C4-2B (cell line): ENCODE measurements at regions not wholly inside any gene's neighbourhood (a gene's known extent, or its start where the extent isn't known, plus 50 kb on each side); places are given as distances from the start of the nearest gene placed in this dataset.

Experiments
- H3K27ac ChIP-seq: fragments of 450-650 bp; 2 replicates; pipeline ENCODE4 v1.5.1; 2017
- CTCF ChIP-seq: fragments of 450-650 bp; conservative IDR thresholded peaks from 2 replicates; pipeline ENCODE4 v1.5.1; 2017; ENCODE audit warnings: mild to moderate bottlenecking
- ZFX ChIP-seq: fragments of 450-650 bp; IDR thresholded peaks from 2 replicates; pipeline ENCODE4 v1.6.1; 2017

- no peak overlapping the region for H3K27ac ChIP-seq
Observed at GRCh38 chr18:8458546-8459215, 150.6 kb upstream of the RAB12 start.

GRCh38 chr18:8460748-8461147 lies 148.5 kb upstream of the RAB12 start:
- no peak for TF ChIP-seq ZFX
- TF ChIP-seq CTCF = no peak
- no peak overlapping the region for H3K27ac ChIP-seq

More at GRCh38 chr18:8458546-8459215, 150.6 kb upstream of the RAB12 start:
- TF ChIP-seq ZFX (no peak), CTCF (no peak)

GRCh38 chr18:8461544-8461943 lies 147.7 kb upstream of the RAB12 start:
- no peak for TF ChIP-seq CTCF
- no peak for TF ChIP-seq ZFX
- no peak overlapping the region for H3K27ac ChIP-seq

GRCh38 chr18:8462651-8463185 lies 146.5 kb upstream of the RAB12 start:
- no peak overlapping the region for H3K27ac ChIP-seq
- TF ChIP-seq CTCF (no peak), ZFX (no peak)

GRCh38 chr18:8463791-8464190 lies 145.4 kb upstream of the RAB12 start:
- no peak for TF ChIP-seq ZFX
- TF ChIP-seq CTCF = no peak

GRCh38 chr18:8468191-8468590 lies 141.0 kb upstream of the RAB12 start:
- no peak overlapping the region for H3K27ac ChIP-seq
- TF ChIP-seq ZFX (no peak), CTCF (no peak)

More at GRCh38 chr18:8463791-8464190, 145.4 kb upstream of the RAB12 start:
- H3K27ac ChIP-seq = no peak overlapping the region

GRCh38 chr18:8468921-8469335 lies 140.3 kb upstream of the RAB12 start:
- no peak for TF ChIP-seq CTCF
- TF ChIP-seq ZFX = no peak
- H3K27ac ChIP-seq = no peak overlapping the region
